Stimulated activated memory B cell treated with anti-CD40 and anti-IgM and Interleukin-4, amounts not matched to agents 10 μg/mL and 1 μg/mL and 100 μg/mL, for 72 hours (primary cell): ENCODE measurements at regions not wholly inside any gene's neighbourhood (a gene's known extent, or its start where the extent isn't known, plus 50 kb on each side); places are given as distances from the start of the nearest gene placed in this dataset.
"Not testable (repeated sequence)": the region's sequence is repeated elsewhere in the genome, so short reads cannot be mapped to it uniquely, and the experiment has no call there.

Experiments used
- ATAC-seq: fragments of 150-1000 bp; cut with Tn5 transposase; 2 replicates; pipeline ENCODE4 v1.10.0; 2021
- H3K27ac Mint-ChIP-seq: one replicate; pipeline ENCODE4 v1.8.0; 2022; ENCODE audit warnings: mild to moderate bottlenecking, mixed read lengths
- H3K27me3 Mint-ChIP-seq: one replicate; pipeline ENCODE4 v1.8.0; 2022; ENCODE audit warnings: mixed read lengths
- H3K36me3 Mint-ChIP-seq: one replicate; pipeline ENCODE4 v1.8.0; 2022; ENCODE audit warnings: mixed read lengths
- H3K4me1 Mint-ChIP-seq: one replicate; pipeline ENCODE4 v1.8.0; 2022; ENCODE audit warnings: mixed read lengths
- H3K4me3 Mint-ChIP-seq: one replicate; pipeline ENCODE4 v1.8.0; 2022; ENCODE audit warnings: mild to moderate bottlenecking, moderate library complexity, mixed read lengths
- H3K9me3 Mint-ChIP-seq: one replicate; pipeline ENCODE4 v1.8.0; 2022; ENCODE audit warnings: mixed read lengths

- Mint-ChIP-seq H3K27ac (no peak overlapping the region), H3K27me3 (no peaks in the 10 kb centered on the region), H3K9me3 (no peaks in the 10 kb centered on the region), H3K4me1 (peaks cover 8% of the 10 kb centered on the region), H3K4me3 (no peak overlapping the region), H3K36me3 (no peaks in the 10 kb centered on the region)
- ATAC-seq: no peak
Observed at GRCh38 chr13:94859811-94860210, 147.5 kb upstream of the SOX21 start.

DNA sequence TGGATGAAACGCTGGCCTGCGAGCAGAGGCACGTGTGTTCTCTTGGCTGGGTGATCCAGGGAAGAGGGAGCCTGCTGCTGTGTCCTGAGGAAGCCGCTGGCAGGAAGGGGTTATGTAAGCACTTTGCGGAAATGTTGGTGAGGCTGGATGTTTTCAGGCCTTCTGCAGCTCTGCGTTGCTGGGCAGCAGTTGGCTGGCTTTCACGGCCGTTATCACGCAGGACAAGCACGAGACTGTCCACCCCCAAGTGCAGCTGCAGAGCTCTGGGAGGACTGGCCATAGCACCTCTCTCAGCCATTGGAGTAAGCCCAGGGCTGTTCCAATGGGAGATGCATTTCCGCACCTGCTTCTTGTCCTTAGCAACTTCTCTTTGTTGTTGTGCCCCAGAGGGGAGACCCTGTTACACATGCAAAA is 146.9 kb upstream of the SOX21 start:
- no peak for ATAC-seq
- no peak overlapping the region for H3K27ac Mint-ChIP-seq
- H3K9me3 Mint-ChIP-seq: no peaks in the 10 kb centered on the region
- H3K4me3 Mint-ChIP-seq: no peak overlapping the region
- no peaks in the 10 kb centered on the region for H3K27me3 Mint-ChIP-seq
- H3K36me3 Mint-ChIP-seq: no peaks in the 10 kb centered on the region
- peaks cover 8% of the 10 kb centered on the region for H3K4me1 Mint-ChIP-seq

DNA sequence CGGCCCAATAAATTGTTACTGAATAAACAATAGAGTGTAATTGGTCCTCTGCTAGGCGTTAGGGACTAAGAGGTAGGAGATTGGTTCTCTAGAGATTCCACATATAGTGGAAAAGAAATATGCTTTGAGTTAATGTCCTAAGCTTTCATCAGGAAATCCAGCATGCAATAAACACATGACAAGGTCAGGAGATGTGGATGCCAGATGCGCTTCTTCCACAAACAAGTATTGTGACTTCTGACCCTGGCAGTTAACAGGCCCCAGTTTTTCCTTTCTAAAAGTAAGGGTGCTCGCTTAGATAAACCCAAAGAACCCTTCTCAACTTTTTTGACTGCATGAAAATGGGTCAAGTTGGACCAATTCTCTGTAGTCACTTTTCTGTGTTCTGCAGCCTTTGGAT is 146.5 kb upstream of the SOX21 start:
- Mint-ChIP-seq H3K4me1 (peaks cover 8% of the 10 kb centered on the region), H3K27ac (no peak overlapping the region), H3K27me3 (no peaks in the 10 kb centered on the region), H3K9me3 (no peaks in the 10 kb centered on the region), H3K4me3 (no peak overlapping the region), H3K36me3 (no peaks in the 10 kb centered on the region)
- no peak for ATAC-seq

DNA sequence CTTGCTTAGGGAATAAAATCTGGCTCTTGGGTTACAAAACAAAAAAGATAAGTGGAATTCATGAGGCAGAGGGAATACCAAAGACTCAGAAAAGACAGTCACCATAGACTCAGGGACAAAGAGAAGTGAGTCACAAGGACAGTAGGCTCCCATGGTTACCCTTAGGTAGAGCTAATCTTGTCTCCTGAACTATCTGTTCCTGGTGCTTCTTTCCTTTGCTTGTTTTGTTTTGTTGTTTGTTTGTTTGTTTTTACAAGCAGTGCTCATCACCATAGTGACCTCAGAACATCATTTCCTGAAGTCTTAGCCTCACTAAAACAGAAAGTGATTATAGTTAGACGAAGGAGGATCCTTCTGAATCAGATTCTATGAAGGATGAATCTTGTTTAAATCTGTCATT is 142.3 kb upstream of the SOX21 start:
- H3K27ac Mint-ChIP-seq: no peak overlapping the region
- ATAC-seq: no peak
- H3K4me1 Mint-ChIP-seq: no peaks in the 10 kb centered on the region

DNA sequence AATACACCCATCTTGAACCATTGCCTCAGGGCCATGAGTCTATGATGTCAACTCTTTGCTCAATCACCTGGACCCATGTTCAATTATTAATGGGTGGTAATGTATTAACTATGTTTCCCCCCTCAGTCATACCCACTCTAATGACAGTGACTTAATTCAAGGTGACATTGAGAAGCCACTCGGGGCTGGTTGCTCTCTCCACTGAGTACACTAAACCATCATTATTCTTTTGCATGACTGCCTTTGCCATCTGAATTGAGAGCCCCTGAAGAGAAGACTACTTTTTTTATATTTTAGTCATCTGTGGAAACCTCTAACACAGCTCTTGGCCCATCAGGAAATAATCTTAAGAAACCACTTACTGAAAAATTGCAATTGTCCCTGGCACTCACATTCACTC is 139.2 kb upstream of the SOX21 start:
- peaks cover 2% of the 10 kb centered on the region for H3K9me3 Mint-ChIP-seq
- no peaks in the 10 kb centered on the region for H3K4me1 Mint-ChIP-seq
- no peak overlapping the region for H3K27ac Mint-ChIP-seq
- no peak for ATAC-seq
- no peaks in the 10 kb centered on the region for H3K36me3 Mint-ChIP-seq
- H3K27me3 Mint-ChIP-seq: no peaks in the 10 kb centered on the region
- H3K4me3 Mint-ChIP-seq: no peak overlapping the region

More for the DNA sequence above, 142.3 kb upstream of the SOX21 start:
- H3K9me3 Mint-ChIP-seq: peaks cover 2% of the 10 kb centered on the region
- no peak overlapping the region for H3K4me3 Mint-ChIP-seq
- H3K36me3 Mint-ChIP-seq: no peaks in the 10 kb centered on the region
- H3K27me3 Mint-ChIP-seq: no peaks in the 10 kb centered on the region

GRCh38 chr13:94849254-94849653 is 136.9 kb upstream of the SOX21 start:
- Mint-ChIP-seq H3K9me3 (peaks cover 2% of the 10 kb centered on the region), H3K36me3 (no peaks in the 10 kb centered on the region), H3K27ac (no peak overlapping the region), H3K4me1 (no peaks in the 10 kb centered on the region), H3K27me3 (no peaks in the 10 kb centered on the region), H3K4me3 (no peak overlapping the region)
- no peak for ATAC-seq

DNA sequence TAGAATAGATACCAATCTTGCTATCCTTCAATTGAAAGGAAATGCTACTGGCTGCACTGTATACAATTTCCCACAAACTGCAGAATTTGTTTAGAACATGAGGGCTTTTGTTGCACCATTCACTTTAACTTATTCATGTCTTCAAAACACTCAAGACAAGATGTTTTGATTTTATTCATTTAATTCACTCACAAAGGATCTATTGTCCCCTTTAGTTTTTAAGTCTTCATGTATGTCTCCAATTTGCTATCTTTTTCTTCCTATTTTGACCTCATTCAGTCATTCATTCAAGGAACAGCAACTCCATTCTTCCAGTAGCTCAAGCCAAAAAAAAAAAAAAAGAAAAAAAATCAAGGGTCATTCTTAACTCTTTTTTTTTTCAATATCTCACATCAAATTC is 130.6 kb upstream of the SOX21 start:
- Mint-ChIP-seq H3K4me3 (no peak overlapping the region), H3K36me3 (no peaks in the 10 kb centered on the region), H3K27me3 (no peaks in the 10 kb centered on the region), H3K27ac (no peak overlapping the region), H3K9me3 (peaks cover 10% of the 10 kb centered on the region), H3K4me1 (no peaks in the 10 kb centered on the region)
- no peak for ATAC-seq

- H3K27ac Mint-ChIP-seq, H3K27me3 Mint-ChIP-seq, H3K36me3 Mint-ChIP-seq: not testable (repeated sequence)
Observed at GRCh38 chr13:94837056-94837455, 124.7 kb upstream of the SOX21 start.

GRCh38 chr13:94829837-94830365 is 117.6 kb upstream of the SOX21 start:
- no peaks in the 10 kb centered on the region for H3K36me3 Mint-ChIP-seq
- H3K27ac Mint-ChIP-seq: no peak overlapping the region
- peaks cover under 1% of the 10 kb centered on the region for H3K9me3 Mint-ChIP-seq
- ATAC-seq: no peak
- no peak overlapping the region for H3K4me3 Mint-ChIP-seq
- no peaks in the 10 kb centered on the region for H3K4me1 Mint-ChIP-seq
- H3K27me3 Mint-ChIP-seq: peaks cover 3% of the 10 kb centered on the region

More at GRCh38 chr13:94837056-94837455, 124.7 kb upstream of the SOX21 start:
- peaks cover 14% of the 10 kb centered on the region for H3K9me3 Mint-ChIP-seq
- not testable (repeated sequence) for H3K4me3 Mint-ChIP-seq, ATAC-seq, H3K4me1 Mint-ChIP-seq

DNA sequence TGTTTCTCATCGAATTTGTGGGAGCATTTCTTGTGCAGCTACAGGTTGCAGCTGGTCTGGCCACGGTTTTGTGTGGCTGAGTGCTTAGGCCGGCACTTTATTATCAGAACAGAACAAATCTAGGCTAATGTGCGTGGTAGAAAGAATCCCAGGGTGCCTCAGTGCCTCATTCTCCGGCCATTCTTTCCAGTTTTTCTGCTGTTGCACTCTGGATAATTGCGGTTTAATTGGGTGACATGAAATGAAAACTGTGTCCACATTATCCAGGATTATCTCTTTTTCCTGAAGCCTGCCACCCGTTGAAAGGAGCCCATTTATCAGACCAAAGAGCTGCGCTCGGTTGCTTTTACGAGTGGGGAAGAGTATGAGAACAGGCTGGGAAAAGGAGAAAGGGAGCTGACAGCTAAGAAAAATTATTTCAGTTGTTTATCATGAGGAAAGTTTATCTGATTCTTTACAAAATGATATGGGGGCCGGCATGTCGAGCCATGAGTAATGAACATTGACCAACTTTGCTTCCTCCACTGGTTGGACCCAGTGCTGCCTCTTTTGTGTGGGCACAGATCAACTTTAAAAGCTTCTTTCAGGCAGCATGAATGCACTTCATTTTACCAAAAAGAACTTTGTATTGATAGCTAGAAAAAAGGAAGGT is 117.0 kb upstream of the SOX21 start:
- Mint-ChIP-seq H3K9me3 (no peaks in the 10 kb centered on the region), H3K4me3 (no peak overlapping the region), H3K4me1 (no peaks in the 10 kb centered on the region), H3K36me3 (no peaks in the 10 kb centered on the region), H3K27me3 (peaks cover 8% of the 10 kb centered on the region), H3K27ac (no peak overlapping the region)
- ATAC-seq: no peak

- Mint-ChIP-seq H3K4me3 (no peak overlapping the region), H3K27me3 (peaks cover 8% of the 10 kb centered on the region), H3K36me3 (no peaks in the 10 kb centered on the region), H3K27ac (no peak overlapping the region), H3K4me1 (no peaks in the 10 kb centered on the region), H3K9me3 (no peaks in the 10 kb centered on the region)
- no peak for ATAC-seq
Observed at GRCh38 chr13:94827566-94827965, 115.2 kb upstream of the SOX21 start.

- no peaks in the 10 kb centered on the region for H3K36me3 Mint-ChIP-seq
- no peak overlapping the region for H3K4me3 Mint-ChIP-seq
- H3K4me1 Mint-ChIP-seq: no peaks in the 10 kb centered on the region
- peaks cover 8% of the 10 kb centered on the region for H3K27me3 Mint-ChIP-seq
- no peaks in the 10 kb centered on the region for H3K9me3 Mint-ChIP-seq
- H3K27ac Mint-ChIP-seq: no peak overlapping the region
- ATAC-seq: no peak
Observed at GRCh38 chr13:94825507-94825906, 113.2 kb upstream of the SOX21 start.

DNA sequence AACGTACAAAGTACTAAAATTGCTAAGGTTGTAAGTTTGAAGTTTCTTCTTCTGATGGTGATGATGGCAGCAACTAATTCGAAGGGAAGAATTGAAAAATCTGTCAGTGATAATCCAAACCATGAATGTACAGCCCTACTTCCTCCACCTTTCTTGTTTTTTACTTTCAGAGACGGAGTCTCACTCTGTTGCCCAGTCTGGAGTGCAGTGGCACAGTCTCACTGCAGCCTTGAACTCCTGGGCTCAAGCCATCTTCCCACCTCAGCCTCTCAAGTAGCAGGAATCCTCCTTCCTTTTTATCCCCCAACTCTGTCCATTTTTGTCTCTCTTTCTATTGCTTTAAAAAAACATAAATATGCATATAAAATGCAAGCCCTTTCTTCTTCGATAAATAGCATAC is 112.3 kb upstream of the SOX21 start:
- H3K4me1 Mint-ChIP-seq: no peaks in the 10 kb centered on the region
- H3K4me3 Mint-ChIP-seq: no peak overlapping the region
- no peak overlapping the region for H3K27ac Mint-ChIP-seq
- no peaks in the 10 kb centered on the region for H3K36me3 Mint-ChIP-seq
- no peak for ATAC-seq
- peaks cover 8% of the 10 kb centered on the region for H3K27me3 Mint-ChIP-seq
- H3K9me3 Mint-ChIP-seq: no peaks in the 10 kb centered on the region

GRCh38 chr13:94822356-94822755 is 110.0 kb upstream of the SOX21 start:
- no peaks in the 10 kb centered on the region for H3K4me1 Mint-ChIP-seq
- H3K27me3 Mint-ChIP-seq: peaks cover 8% of the 10 kb centered on the region
- H3K27ac Mint-ChIP-seq: no peak overlapping the region
- H3K36me3 Mint-ChIP-seq: no peaks in the 10 kb centered on the region
- ATAC-seq: no peak
- no peaks in the 10 kb centered on the region for H3K9me3 Mint-ChIP-seq
- no peak overlapping the region for H3K4me3 Mint-ChIP-seq

DNA sequence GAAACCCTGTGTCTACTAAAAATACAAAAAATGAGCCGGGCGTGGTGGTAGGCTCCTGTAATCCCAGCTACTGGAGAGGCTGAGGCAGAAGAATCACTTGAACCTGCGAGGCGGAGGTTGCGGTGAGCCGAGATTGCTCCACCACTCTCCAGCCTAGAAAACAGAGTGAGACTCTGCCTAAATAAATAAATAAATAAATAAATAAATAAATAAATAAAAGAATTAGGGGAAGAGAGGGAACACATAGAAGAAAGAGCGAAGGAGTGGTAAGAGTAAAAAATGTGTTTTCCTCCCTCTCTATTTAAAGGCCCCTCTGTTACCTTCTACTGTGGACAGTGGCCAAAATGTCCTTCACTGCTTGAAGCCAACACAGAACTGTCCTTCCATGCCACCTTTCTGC is 103.9 kb upstream of the SOX21 start:
- Mint-ChIP-seq H3K9me3 (no peaks in the 10 kb centered on the region), H3K27me3 (no peaks in the 10 kb centered on the region)

DNA sequence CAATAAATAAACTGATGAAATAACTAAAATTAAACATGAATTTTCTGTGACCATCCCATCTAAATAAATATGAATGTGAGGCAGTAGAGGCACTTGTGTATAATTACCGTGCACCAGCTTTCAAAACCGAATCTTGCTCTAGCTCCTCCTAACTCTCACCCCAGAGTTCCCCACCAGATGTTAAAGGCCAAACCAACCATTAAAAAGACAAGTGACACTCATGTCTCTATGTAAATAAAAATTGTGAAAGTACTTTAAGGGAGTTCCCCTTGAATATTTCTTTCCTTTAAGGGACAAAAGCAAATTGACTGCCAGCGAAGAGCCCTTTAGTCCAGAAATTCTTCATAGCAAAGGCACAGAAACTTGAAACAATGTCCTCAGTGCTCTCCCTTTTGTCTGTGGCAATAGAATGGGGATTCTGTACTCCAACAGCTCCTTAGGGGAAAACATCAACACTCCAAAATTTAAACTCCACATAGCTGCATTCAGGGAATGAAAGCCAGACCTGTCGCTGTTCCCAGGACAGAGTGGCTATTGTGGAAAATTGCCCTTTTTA is 101.7 kb upstream of the SOX21 start:
- no peaks in the 10 kb centered on the region for H3K4me1 Mint-ChIP-seq
- H3K27me3 Mint-ChIP-seq: no peaks in the 10 kb centered on the region
- ATAC-seq: no peak
- no peak overlapping the region for H3K4me3 Mint-ChIP-seq
- H3K36me3 Mint-ChIP-seq: no peaks in the 10 kb centered on the region
- no peaks in the 10 kb centered on the region for H3K9me3 Mint-ChIP-seq
- no peak overlapping the region for H3K27ac Mint-ChIP-seq

More for the DNA sequence above, 103.9 kb upstream of the SOX21 start:
- Mint-ChIP-seq H3K4me1 (no peaks in the 10 kb centered on the region), H3K27ac (no peak overlapping the region), H3K36me3 (no peaks in the 10 kb centered on the region), H3K4me3 (no peak overlapping the region)
- ATAC-seq: no peak
